EH (cell line): ENCODE measurements at regions not wholly inside any gene's neighbourhood (a gene's known extent, or its start where the extent isn't known, plus 50 kb on each side); places are given as distances from the start of the nearest gene placed in this dataset.
"Not testable (repeated sequence)": the region's sequence is repeated elsewhere in the genome, so short reads cannot be mapped to it uniquely, and the experiment has no call there.

Experiments used
- DNase-seq: peaks from one replicate; pipeline ENCODE4 v3.0.0-alpha.2; 2015; ENCODE audit warnings: low read depth

DNA sequence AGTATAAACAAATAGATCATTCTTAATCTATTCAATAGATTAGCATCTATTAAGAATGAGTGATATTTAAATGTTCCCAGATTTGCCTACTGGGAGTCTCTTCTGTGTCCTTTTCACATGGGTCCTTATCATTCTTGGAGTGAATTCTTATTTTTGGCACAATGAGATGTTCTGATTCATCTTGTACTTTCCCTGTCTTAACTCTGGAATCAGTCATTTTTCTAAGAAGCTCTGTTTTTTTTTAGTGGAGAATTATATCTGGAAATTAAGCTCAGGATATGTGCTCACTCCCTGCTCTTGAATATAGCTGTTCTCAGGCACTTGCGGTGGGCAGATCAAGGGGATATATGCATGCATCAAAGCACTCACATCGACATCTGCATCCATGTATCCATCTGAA is 625.3 kb upstream of the HS3ST1 start:
- no peak for DNase-seq

DNA sequence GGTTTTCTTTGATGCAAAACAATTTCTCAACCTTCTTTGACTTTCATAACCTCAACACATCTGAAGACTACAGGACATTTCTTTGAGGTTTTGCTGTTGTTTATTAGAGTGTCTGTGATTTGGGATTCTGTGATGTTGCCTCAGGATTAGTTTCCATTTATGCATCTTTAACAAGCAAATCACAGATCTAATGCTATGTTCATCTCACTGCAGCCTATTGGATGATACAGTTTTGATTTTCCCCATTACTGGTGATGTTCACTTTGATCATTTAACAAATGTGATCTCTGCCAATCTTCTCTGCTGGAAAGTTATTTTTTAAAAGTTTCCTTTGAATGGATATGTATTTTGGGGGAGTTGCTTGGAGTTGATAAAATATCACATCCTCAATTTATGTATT is 624.9 kb upstream of the HS3ST1 start:
- no peak for DNase-seq

DNA sequence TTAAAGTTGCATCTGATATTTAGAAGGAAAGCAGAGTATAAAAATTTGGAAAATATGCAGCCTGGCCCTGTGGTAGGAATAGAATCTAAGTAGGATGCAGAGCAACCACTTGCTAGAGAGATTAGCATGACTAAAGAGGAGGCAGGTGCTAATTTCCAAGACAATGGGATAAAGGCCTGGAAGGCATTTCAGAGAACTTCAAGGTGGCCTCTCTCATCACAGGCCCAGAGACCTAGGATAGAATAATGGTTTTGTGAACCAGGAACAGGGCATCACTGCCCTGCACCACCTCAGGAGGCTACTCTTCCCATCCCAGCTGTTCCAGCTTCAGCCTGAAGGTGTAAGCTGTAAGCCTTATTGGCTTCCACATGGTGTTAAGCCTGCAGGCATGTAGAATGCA is 621.7 kb upstream of the HS3ST1 start:
- no peak for DNase-seq

DNA sequence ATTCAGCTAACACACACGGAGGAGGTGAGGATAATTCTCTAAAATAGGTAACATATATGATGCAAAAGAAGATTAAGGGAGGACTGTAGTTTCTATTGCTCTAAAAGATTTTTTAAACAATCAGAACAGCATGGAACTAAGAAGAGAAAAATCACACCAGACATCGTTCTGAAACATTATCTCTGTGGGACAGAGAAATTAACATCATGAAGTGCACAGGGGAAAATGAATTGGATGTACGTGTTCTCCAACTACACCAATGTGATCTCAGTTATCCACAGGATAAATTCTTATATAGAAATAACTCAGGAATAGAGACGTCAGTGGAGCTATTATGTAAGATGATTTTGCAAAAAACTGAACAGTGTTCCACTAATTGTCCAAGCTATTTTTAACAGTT is 614.1 kb upstream of the HS3ST1 start:
- DNase-seq: no peak

DNA sequence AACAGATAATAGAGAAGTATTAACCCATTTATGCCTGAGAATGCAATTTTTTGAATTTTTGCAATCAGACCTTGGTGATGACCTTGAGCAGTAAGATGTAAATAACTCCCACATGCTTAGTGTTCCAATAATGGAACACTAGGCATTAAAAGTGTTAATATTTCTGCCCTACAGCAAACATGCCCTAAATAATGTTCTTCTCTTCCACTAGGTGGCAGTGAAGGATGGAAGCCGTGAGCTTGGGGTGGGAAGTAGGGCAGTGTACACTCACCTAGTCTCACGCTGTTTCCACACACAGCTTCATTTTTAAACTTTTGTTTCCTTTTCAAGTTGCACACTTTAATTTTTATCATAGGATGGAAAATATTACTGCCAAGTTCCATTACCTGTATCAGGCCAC is 613.1 kb upstream of the HS3ST1 start:
- DNase-seq: no peak

DNA sequence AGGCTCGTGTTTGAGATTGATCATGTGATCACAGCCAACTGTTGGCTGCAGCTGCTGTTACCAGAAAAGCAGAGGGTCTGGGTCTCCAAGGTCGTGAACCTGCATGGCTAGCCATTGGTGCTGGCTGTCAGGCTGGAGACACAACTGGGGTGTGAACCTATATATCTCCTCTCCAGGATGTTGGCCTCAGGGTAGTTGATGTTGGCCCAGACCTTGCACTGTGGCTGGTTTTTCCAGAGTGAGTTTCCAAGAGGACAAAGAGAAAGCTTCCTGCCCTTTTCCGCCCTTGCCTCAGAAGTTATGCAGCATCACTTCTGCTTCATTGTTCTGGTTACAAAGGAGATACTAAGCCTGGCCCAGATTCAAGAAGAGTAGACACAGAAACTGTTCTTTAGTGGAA is 607.8 kb upstream of the HS3ST1 start:
- no peak for DNase-seq

DNA sequence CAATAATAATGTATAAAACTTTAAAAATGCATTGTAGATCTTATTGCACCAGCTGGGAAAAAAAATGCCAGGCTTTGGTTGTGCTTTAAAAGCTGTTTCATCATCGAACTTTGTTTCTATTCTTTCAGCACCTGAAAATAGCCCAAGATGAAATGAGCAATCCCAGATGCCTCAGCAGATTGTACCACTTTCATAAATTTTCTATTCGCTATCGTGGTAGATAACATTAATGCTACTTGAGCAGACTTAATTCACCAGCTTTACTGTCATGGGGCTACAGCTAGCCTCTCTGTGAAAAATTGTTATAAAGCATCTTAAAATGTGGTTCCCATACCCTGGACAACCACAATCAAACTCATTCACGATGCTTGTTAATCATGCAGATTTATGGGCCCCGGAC is 599.6 kb upstream of the HS3ST1 start:
- DNase-seq: no peak

DNA sequence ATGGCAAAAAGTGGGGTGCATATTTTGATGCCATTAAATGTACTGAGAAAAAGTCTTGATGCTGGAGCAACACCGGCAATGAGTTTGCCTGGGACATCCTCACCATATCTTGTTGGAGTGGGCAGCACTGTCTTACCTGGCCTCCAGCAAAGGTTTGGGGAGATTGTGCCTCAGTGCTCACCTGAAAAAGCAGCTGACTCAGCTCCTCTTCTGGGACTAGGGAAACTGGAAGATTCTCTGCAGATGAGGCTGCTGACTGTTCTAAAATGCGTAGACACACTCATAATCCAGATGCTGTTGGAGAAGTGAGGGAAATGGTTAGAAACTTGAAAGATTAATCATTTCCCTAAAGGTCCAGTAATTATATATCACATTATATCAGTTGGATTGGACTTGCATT is 593.7 kb upstream of the HS3ST1 start:
- no peak for DNase-seq

DNA sequence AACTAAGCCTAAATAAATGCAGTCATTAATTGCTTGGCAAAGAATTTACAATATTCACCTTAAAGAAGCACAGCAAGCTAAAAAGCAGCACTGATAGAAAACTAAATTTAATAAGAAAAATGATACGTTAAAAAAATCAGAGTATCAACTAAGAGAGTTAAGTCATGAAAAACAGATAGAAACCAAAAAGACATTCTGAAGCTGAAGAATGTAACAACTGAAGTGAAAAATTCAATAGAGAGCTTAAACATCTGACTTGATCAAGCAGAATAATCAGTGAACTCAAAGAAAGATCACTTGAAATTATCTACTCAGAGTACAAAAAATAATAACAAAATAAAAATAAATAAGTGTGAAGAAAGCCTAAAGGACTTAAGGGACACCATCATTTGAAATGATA is 588.0 kb upstream of the HS3ST1 start:
- DNase-seq: no peak

DNA sequence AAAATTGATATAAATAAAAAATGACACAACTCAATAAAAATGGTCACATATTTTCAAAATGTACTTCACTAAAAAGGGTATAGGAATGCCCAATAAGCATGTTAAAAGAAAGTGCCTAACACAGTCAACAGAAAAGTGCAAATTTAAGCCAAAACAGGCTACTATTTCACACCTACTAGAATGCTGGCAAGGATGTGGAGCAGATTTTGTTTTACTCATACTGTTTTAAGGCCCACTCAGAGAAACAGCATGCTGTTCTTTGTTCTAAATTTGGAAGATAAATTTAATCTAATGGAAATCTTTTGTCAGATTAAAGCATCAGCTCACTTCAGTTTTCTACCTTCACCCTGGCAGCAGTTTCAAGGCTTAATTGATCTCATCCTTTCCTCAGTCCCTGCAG is 576.8 kb upstream of the HS3ST1 start:
- no peak for DNase-seq

DNA sequence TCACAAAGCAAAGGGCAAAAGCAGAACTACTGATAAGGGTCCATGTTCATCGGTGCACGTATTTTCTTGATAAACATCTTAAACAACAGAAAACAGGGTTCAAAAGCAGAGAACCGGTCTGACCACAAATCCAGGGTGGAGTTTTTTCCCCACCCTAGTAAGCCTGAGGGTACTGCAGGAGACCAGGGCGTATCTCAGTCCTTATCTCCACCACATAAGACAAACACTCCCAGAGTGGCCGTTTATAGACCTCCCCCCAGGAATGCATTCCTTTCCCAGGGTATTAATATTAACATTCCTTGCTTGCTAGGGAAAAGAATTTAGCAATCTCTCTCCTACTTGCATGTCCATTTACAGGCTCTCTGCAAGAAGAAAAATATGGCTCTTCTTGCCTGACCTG is 567.9 kb upstream of the HS3ST1 start:
- not testable (repeated sequence) for DNase-seq

DNA sequence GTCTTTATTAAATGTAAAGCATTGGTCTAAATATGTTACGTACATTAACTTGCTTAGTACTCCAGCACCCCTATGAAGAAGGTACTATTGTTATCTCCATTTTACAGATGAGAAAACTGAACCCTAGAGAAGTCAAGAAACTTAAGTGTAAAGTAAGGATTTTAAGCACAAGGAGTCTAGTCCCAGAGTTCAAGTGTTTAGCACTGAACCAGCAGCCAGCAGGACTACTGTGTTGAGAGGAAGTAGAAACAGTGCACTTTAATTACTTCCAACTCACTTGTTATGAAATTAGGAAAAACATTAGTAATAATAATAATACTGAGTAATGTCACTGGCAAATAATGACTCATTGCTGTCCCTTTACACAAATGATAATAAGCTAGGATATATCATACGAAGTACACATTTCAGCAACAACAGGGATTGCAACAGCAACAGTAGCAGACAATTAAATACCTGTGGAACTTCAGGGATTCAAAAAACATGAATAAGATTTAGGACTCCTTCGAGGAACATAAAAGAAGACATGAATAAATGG is 548.1 kb upstream of the HS3ST1 start:
- DNase-seq: no peak

DNA sequence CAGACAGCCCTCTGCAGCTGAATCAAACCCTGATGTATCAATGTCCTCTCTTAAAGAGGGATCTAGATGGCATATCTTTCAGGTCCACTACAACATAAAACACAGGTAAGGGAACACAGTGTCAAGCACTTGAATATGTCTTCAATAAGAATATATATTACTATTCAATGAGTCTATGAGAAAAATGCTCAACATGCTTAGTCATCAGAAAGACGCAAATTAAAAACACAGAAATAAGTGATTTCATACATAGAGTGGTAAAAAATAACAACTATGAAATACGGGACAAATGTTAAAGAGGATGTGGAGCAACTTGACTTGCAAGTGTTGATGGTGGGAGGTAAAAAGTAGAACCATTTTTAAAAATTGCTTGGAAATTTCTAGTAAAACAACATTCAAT is 544.6 kb upstream of the HS3ST1 start:
- no peak for DNase-seq

DNA sequence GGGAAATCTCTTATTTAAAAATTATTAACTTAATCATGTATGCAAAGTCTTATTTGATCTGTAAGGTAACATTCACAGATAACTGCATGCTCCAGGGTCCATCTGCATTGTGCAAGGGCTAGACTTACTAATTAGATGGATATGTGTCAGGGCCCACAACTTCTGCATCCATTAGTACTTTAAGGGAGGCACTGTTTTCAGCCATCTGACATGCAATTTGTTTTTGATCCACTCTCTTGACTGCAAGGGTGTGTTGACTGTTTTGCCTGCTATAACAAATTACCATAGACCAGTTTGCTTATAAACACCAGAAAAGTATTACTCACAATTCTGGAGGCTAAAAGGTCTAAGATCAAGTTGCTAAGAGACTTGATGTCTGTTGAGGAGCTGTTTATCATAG is 542.1 kb upstream of the HS3ST1 start:
- DNase-seq: no peak

DNA sequence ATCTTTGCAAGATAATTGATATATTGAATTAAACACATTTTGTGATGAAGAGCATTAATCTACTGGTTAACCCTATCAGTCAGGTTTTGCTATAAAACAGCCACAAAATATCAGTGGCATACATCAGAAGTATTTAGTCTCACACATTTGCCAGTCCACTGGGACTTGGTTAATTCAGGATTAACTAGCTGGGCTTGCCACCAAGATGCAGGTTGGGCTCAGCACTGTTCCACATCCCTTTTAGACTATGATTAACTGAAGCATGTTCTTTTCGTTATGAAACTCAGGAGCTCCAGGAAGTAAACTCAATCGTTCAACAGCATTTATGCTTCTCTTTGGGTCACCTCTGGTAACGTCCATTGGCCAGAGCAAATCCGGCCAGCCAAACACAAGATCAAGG is 538.1 kb upstream of the HS3ST1 start:
- DNase-seq: no peak

DNA sequence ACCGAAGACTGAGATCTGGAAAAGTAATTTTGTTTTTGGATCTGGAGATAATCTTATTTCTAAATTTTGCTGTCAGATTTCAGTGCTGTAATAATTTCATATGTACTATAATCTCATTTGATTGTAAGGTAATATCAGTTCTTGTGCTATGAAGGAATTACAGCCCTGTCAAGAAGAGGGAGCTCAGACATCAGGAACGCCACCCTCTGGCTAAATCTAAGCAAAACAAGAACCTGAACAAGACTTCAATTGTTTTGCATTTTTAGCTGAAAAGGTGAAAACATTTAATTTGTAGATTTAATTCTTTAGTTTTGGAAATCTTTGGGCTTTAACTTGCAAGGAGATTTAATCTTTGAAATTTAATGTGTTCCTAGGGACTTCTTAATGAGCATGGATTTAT is 525.4 kb upstream of the HS3ST1 start:
- no peak for DNase-seq

DNA sequence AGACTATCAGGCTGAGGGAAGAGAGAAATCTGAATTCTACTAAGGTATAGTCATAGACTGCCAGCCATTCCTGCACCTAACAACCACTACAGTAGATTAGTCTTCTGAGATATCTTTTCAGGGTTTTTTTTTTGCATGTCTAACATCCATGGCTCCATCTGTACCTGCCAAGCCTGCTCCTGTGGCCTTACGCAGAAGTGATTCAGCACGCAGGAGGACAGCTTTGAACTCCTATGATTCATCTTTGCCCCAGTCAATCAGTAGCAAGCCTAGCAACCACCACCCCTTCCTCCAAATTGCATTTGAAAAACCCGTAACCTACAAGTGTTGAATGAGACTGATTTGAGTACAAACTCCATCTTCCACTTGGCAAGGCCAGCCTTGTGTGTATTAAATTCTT is 520.7 kb upstream of the HS3ST1 start:
- no peak for DNase-seq

DNA sequence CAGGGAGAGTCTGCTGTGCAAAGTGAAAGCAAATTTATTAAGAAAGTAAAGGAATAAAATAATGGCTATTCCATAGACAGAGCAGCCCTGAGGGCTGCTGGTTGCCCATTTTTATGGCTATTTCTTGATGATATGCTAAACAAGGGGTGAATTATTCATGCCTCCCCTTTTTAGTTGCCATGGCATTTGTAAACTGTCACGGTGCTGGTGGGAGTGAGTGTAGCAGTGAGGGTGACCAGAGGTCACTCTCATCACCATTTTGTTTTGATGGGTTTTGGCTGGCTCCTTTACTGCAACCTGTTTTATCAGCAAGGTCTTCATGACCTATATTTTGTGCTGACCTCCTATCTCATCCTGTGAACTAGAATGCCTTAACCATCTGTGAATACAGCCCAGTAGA is 518.9 kb upstream of the HS3ST1 start:
- DNase-seq: not testable (repeated sequence)

DNA sequence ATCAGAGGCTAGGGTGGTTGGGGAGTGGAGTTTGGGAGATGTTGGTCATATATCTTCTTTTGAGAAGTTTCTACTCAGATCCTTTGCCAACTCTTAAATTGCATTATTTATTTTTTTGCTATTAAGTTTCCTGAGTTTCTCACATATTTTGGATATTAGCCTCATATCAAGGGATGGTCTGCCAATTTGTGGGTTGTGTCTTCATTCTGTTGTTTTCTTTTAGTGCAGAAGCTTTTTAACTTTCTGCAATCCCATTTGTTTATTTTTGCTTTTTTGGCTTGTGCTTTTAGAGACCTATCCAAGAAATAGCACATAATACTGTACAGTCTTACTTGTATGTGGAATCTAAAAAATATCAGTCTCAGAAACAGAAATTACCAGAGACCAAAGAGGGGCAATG is 509.2 kb upstream of the HS3ST1 start:
- DNase-seq: no peak

DNA sequence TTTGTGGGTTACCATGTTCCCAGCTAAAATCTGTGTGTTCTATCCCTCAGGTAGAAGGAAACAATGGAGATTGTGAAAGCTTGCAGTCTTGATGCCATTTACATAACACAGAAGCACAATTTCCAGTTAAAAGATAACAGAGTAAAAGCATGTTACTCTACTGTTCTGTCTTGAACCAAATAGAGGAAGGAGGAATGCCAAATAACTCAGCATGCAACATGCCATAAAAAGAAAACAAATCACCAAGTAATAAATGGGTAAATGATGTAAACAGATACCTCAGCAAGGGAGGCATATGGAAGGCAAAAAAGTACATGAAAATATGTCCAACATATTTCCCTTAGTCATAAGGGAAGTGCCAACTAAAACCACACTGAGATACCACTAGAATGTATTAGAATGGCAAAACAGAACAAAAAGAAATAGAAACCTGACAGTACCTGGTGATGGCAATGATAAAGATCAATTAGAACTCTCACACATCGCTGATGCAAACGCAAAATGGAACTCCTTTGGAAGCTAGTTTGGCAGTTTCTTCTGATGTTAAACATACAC is 502.6 kb upstream of the HS3ST1 start:
- no peak for DNase-seq

DNA sequence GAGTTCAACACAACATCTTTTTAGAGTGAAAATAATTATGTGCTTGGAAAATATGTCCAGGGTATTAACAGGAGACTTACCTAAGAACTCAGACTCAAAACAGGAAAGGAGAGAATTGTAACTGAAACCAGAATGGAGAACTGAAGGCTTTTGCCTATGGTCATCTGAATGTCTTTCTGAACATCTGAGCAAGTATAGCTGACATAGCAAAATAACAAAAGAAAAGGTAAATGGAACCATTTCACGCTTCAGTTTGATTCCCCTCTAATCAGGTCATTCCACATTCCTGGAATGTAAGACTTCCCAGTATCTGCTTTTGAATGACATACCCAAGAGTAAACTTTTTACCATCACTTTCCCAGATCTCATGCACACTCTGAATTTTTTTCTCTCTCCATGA is 500.4 kb upstream of the HS3ST1 start:
- no peak for DNase-seq

DNA sequence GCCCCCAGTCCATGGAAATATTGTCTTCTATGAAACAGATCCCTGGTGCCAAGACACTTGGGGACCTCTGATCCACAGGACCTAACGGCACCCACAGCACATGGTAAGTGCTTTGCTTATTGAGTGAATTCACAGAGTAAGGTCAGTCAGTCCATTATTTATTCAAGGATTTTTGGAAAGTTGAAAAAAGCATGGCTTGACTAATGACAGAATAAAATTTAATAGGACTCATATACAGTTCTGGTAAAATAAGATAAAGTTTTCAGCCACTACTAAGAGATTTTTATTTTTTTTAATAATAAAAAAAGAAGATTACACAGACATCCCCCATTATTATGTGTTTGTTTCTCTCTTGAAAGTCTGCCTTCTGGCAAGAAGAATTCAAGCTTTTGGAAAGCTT is 490.6 kb upstream of the HS3ST1 start:
- no peak for DNase-seq

DNA sequence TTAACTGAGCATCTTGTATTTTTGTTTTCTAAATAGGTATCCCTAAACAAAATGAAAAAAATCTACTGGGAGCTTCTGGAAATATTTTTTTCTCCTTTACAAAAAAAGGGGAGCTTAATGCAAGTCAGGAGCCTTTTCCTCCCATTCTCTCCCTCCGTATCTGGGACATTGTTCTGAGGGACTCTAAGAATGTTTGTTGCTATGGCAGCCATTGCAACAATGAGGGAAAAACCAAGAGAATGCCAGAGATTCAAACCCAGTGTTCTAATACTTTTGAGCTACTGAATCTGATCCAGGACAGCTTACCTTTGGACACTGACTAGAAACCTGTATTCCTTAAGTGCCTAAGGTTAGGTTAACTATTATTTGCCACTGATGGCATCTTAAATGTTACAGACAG is 485.7 kb upstream of the HS3ST1 start:
- no peak for DNase-seq

DNA sequence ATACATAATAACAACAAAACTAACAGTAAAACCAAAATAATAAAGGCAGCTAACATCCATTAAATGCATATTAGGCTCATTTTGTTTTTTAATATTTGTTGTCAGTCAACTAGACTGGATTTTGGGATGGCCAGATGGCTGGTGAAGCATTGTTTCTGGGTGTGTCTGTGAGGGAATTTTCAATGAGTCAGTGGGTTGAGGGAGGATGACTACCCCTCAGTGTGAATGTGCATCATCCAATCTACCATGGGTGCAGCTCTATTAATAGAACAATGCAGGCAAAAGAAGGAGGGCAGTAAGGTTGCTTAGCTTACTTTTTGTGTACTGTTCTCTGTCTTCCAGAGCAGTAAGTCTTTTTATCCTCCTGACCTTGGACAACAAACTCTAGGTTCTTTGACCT is 484.2 kb upstream of the HS3ST1 start:
- DNase-seq: no peak

DNA sequence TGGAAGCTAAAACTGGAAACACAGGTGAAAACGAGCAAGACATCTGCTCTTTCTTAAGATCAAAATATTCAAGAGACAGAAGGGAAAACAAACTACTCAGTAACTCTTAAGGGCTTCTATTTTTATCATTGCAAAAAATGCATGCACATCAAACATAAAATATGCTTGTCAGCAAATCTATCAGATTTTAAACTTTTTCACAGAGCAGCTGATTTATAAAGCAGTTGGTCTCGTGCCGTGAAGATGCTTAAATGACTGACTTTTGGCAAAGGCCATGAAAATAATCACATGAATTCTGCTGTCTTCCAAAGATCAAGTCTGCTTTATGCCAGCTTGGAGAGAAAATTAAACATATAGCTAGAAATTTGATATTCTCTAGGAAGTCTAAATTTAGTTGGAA is 482.1 kb upstream of the HS3ST1 start:
- DNase-seq: no peak
